ENCODE measurements at regions not wholly inside any gene's neighbourhood (a gene's known extent, or its start where the extent isn't known, plus 50 kb on each side); places are given as distances from the start of the nearest gene placed in this dataset.

DNA sequence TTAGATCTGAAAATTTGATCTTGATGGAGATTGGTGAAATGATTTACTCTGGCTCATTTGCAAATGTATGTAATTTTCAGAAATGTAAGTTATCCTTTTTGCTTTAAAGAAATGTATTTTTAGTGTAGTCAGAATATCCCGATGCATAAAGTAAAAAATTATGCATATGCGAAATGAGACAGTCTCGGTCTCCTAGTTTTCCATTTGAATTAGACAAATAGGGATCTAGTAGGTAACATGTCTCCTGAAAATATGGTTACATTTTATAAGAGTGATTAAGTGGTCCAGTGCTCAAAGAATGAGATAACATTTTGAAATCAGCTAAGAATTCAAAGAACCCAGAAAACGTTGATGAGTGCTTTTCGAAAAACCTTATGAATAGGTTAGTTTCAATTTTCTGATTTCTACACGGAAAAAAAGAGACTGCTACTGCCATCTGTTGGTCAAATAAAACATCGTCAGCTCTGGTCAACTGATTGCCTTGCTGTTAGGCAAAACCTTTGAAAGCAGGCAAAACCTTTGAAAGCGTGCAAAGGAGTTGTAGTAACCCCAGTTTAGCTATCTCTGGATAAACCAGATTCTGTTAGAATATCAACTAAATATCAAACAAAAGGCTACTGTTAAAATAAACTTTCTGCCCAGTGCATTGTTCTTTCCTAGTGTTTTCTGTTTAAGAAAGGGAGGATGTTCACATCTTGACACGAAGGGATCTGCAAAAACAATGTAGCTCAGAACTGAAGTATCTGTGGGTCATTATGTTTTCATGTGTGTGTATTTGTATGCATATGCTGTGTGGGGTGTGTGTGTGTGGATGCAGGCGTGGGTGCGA, 59.3 kb upstream of the CHMP2B start (continued):
- TF ChIP-seq, protein P1, sequence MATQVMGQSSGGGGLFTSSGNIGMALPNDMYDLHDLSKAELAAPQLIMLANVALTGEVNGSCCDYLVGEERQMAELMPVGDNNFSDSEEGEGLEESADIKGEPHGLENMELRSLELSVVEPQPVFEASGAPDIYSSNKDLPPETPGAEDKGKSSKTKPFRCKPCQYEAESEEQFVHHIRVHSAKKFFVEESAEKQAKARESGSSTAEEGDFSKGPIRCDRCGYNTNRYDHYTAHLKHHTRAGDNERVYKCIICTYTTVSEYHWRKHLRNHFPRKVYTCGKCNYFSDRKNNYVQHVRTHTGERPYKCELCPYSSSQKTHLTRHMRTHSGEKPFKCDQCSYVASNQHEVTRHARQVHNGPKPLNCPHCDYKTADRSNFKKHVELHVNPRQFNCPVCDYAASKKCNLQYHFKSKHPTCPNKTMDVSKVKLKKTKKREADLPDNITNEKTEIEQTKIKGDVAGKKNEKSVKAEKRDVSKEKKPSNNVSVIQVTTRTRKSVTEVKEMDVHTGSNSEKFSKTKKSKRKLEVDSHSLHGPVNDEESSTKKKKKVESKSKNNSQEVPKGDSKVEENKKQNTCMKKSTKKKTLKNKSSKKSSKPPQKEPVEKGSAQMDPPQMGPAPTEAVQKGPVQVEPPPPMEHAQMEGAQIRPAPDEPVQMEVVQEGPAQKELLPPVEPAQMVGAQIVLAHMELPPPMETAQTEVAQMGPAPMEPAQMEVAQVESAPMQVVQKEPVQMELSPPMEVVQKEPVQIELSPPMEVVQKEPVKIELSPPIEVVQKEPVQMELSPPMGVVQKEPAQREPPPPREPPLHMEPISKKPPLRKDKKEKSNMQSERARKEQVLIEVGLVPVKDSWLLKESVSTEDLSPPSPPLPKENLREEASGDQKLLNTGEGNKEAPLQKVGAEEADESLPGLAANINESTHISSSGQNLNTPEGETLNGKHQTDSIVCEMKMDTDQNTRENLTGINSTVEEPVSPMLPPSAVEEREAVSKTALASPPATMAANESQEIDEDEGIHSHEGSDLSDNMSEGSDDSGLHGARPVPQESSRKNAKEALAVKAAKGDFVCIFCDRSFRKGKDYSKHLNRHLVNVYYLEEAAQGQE (IDR thresholded peaks at IDR 0.05; ENCODE audit: borderline replicate concordance) = peak; percentile 11; the same call in 1 of the 2 replicates
- TF ChIP-seq, protein P1 (CRISPR knock-in tag; IDR thresholded peaks at IDR 0.05; ENCODE audit: low read depth) = no peak
- TF ChIP-seq U2AF2 (optimal IDR thresholded peaks at IDR 0.05; ENCODE audit: low read depth, low read length) (no peak), ETS2 (tag; IDR thresholded peaks at IDR 0.05; ENCODE audit: borderline replicate concordance, poor library complexity, severe bottlenecking) (no peak), SREBF1 (IDR thresholded peaks at IDR 0.05; ENCODE audit: borderline replicate concordance, low read depth, low read length) (no peak)

All from K562 (cell line).